HEK293 (cell line): ENCODE measurements at regions not wholly inside any gene's neighbourhood (a gene's known extent, or its start where the extent isn't known, plus 50 kb on each side); places are given as distances from the start of the nearest gene placed in this dataset.

Source experiments
- CTCF ChIA-PET: fragments of 350-600 bp; formaldehyde crosslinking; extraction: SDS; loops from one replicate; lab custom pipeline; 2021; ENCODE audit warnings: antibody characterized with exemption; lab: Yijun Ruan, JAX
- POLR2A ChIA-PET: fragments of 300-600 bp; formaldehyde crosslinking; extraction: SDS; loops from one replicate; lab custom pipeline; 2020; ENCODE audit warnings: antibody characterized with exemption, inconsistent platforms; lab: Yijun Ruan, JAX
- H3K27ac ChIP-seq: fragments of 200-500 bp; sonication (Bioruptor generic); 2 replicates; pipeline ENCODE4 v1.5.1; 2014; ENCODE audit warnings: low read depth, low read length, control low read depth, inconsistent platforms; ENCODE audit errors: extremely low read depth
- H3K36me3 ChIP-seq, 2 experiments: fragments of 200-500 bp in 1 of 2; sonication (Bioruptor generic) in 1 of 2; 1 replicate in 1 of 2; 2 replicates in 1 of 2; pipeline ENCODE4 v1.5.1; 2014 to 2017; ENCODE audit warnings: inconsistent platforms in 2 of 2, low read length in 2 of 2; ENCODE audit not compliant: control insufficient read depth in 2 of 2, insufficient read depth in 1 of 2
- H3K4me1 ChIP-seq: fragments of 200-500 bp; sonication (Bioruptor generic); 2 replicates; pipeline ENCODE4 v1.5.1; 2014; ENCODE audit warnings: mild to moderate bottlenecking, low read length, inconsistent platforms; ENCODE audit not compliant: control insufficient read depth, insufficient read depth
- H3K4me3 ChIP-seq: 2 replicates; pipeline ENCODE4 v1.5.1; 2011; ENCODE audit warnings: low read depth, mild to moderate bottlenecking, control low read depth, low read length, moderate library complexity
- H3K9me3 ChIP-seq: fragments of 200-500 bp; sonication (Bioruptor generic); 2 replicates; pipeline ENCODE4 v1.5.1; 2014; ENCODE audit warnings: low read depth, low read length, inconsistent platforms; ENCODE audit not compliant: control insufficient read depth, insufficient read depth
- KLF9 ChIP-seq: fragments of 450-650 bp; formaldehyde crosslinking; IDR thresholded peaks from 2 replicates; pipeline ENCODE4 v1.5.1; 2016; ENCODE audit warnings: missing biosample characterization, missing genetic modification characterization, low read depth
- MEIS1 ChIP-seq: sonication (generic); formaldehyde crosslinking; IDR thresholded peaks from 2 replicates; pipeline ENCODE4 v1.8.1; 2022; ENCODE audit warnings: missing genetic modification reagents, mild to moderate bottlenecking, borderline replicate concordance
- MYNN ChIP-seq: fragments of 450-650 bp; formaldehyde crosslinking; IDR thresholded peaks from 2 replicates; pipeline ENCODE4 v1.5.1; 2016; ENCODE audit warnings: missing biosample characterization, missing genetic modification characterization, borderline replicate concordance
- MZF1 ChIP-seq: fragments of 450-650 bp; formaldehyde crosslinking; IDR thresholded peaks from 2 replicates; pipeline ENCODE4 v1.5.1; 2017; ENCODE audit warnings: missing biosample characterization, missing genetic modification characterization, borderline replicate concordance
- SP2 ChIP-seq: fragments of 450-650 bp; formaldehyde crosslinking; IDR thresholded peaks from 2 replicates; pipeline ENCODE4 v1.5.1; 2016; ENCODE audit warnings: missing biosample characterization, missing genetic modification characterization
- ZBTB20 ChIP-seq: fragments of 450-650 bp; formaldehyde crosslinking; IDR thresholded peaks from 2 replicates; pipeline ENCODE4 v1.5.1; 2016; ENCODE audit warnings: missing biosample characterization, missing genetic modification characterization
- ZBTB21 ChIP-seq: fragments of 450-650 bp; formaldehyde crosslinking; IDR thresholded peaks from 2 replicates; pipeline ENCODE4 v1.5.1; 2017; ENCODE audit warnings: missing biosample characterization, missing genetic modification characterization
- ZBTB7A ChIP-seq: fragments of 450-650 bp; formaldehyde crosslinking; IDR thresholded peaks from 2 replicates; pipeline ENCODE4 v1.5.1; 2016; ENCODE audit warnings: low read depth, missing biosample characterization, missing genetic modification characterization
- ZNF112 ChIP-seq: fragments of 450-650 bp; formaldehyde crosslinking; IDR thresholded peaks from 2 replicates; pipeline ENCODE4 v1.5.0; 2017; ENCODE audit warnings: missing biosample characterization, missing genetic modification characterization
- ZNF157 ChIP-seq: fragments of 450-650 bp; formaldehyde crosslinking; IDR thresholded peaks from 2 replicates; pipeline ENCODE4 v1.5.1; 2016; ENCODE audit warnings: missing biosample characterization, missing genetic modification characterization
- ZNF174 ChIP-seq: fragments of 450-650 bp; formaldehyde crosslinking; IDR thresholded peaks from 2 replicates; pipeline ENCODE4 v1.5.0; 2017; ENCODE audit warnings: missing biosample characterization, mild to moderate bottlenecking, missing genetic modification characterization
- ZNF214 ChIP-seq: fragments of 450-650 bp; formaldehyde crosslinking; IDR thresholded peaks from 2 replicates; pipeline ENCODE4 v1.5.1; 2017; ENCODE audit warnings: missing biosample characterization, mild to moderate bottlenecking, missing genetic modification characterization, borderline replicate concordance
- ZNF248 ChIP-seq: fragments of 450-650 bp; formaldehyde crosslinking; IDR thresholded peaks from 2 replicates; pipeline ENCODE4 v1.5.1; 2017; ENCODE audit warnings: missing biosample characterization, missing genetic modification characterization
- ZNF335 ChIP-seq: fragments of 450-650 bp; formaldehyde crosslinking; conservative IDR thresholded peaks from 2 replicates; pipeline ENCODE4 v1.5.1; 2016; ENCODE audit warnings: missing biosample characterization, missing genetic modification characterization
- ZNF354C ChIP-seq: fragments of 450-650 bp; formaldehyde crosslinking; IDR thresholded peaks from 2 replicates; pipeline ENCODE4 v1.5.1; 2016; ENCODE audit warnings: missing biosample characterization, missing genetic modification characterization, low read depth, borderline replicate concordance
- ZNF366 ChIP-seq: fragments of 450-650 bp; formaldehyde crosslinking; conservative IDR thresholded peaks from 2 replicates; pipeline ENCODE4 v1.5.1; 2016; ENCODE audit warnings: missing biosample characterization, missing genetic modification characterization
- ZNF544 ChIP-seq: fragments of 450-650 bp; formaldehyde crosslinking; IDR thresholded peaks from 2 replicates; pipeline ENCODE4 v1.5.0; 2017; ENCODE audit warnings: missing biosample characterization, missing genetic modification characterization
- ZNF555 ChIP-seq: fragments of 450-650 bp; formaldehyde crosslinking; conservative IDR thresholded peaks from 2 replicates; pipeline ENCODE4 v1.5.1; 2017; ENCODE audit warnings: missing biosample characterization, mild to moderate bottlenecking, missing genetic modification characterization, inconsistent platforms
- ZNF560 ChIP-seq: fragments of 450-650 bp; formaldehyde crosslinking; IDR thresholded peaks from 2 replicates; pipeline ENCODE4 v1.5.1; 2017; ENCODE audit warnings: missing biosample characterization, missing genetic modification characterization, borderline replicate concordance
- ZNF585B ChIP-seq: fragments of 450-650 bp; formaldehyde crosslinking; IDR thresholded peaks from 2 replicates; pipeline ENCODE4 v1.5.1; 2016; ENCODE audit warnings: missing biosample characterization, missing genetic modification characterization
- ZNF600 ChIP-seq: fragments of 450-650 bp; formaldehyde crosslinking; IDR thresholded peaks from 2 replicates; pipeline ENCODE4 v1.5.1; 2016; ENCODE audit warnings: missing biosample characterization, missing genetic modification characterization
- ZNF692 ChIP-seq: fragments of 450-650 bp; formaldehyde crosslinking; IDR thresholded peaks from 2 replicates; pipeline ENCODE4 v1.5.1; 2016; ENCODE audit warnings: missing biosample characterization, missing genetic modification characterization
- ZNF701 ChIP-seq: fragments of 450-650 bp; formaldehyde crosslinking; IDR thresholded peaks from 2 replicates; pipeline ENCODE4 v1.5.1; 2016; ENCODE audit warnings: missing biosample characterization, missing genetic modification characterization
- ZNF707 ChIP-seq: fragments of 450-650 bp; formaldehyde crosslinking; IDR thresholded peaks from 2 replicates; pipeline ENCODE4 v1.5.1; 2016; ENCODE audit warnings: missing biosample characterization, missing genetic modification characterization
- ZNF76 ChIP-seq: fragments of 450-650 bp; formaldehyde crosslinking; IDR thresholded peaks from 2 replicates; pipeline ENCODE4; 2016; ENCODE audit warnings: low read depth, missing biosample characterization, missing genetic modification characterization, borderline replicate concordance
- ZNF768 ChIP-seq: fragments of 450-650 bp; formaldehyde crosslinking; IDR thresholded peaks from 2 replicates; pipeline ENCODE4 v1.5.1; 2018; ENCODE audit warnings: missing biosample characterization, mild to moderate bottlenecking, missing genetic modification characterization
- ZNF776 ChIP-seq: fragments of 450-650 bp; formaldehyde crosslinking; IDR thresholded peaks from 2 replicates; pipeline ENCODE4 v1.5.0; 2017; ENCODE audit warnings: missing biosample characterization, missing genetic modification characterization, borderline replicate concordance
- ZNF792 ChIP-seq: fragments of 450-650 bp; formaldehyde crosslinking; IDR thresholded peaks from 2 replicates; pipeline ENCODE4 v1.5.1; 2016; ENCODE audit warnings: missing biosample characterization, missing genetic modification characterization
- ZNF830 ChIP-seq: fragments of 450-650 bp; IDR thresholded peaks from 2 replicates; pipeline ENCODE4 v1.5.0; 2018; ENCODE audit warnings: missing biosample characterization, missing genetic modification characterization, low read depth, mild to moderate bottlenecking, moderate library complexity
- ZSCAN30 ChIP-seq: fragments of 450-650 bp; IDR thresholded peaks from 2 replicates; pipeline ENCODE4 v1.5.1; 2018; ENCODE audit warnings: missing biosample characterization, mild to moderate bottlenecking, missing genetic modification characterization, moderate library complexity
- TF ChIP-seq, protein P1 (sequence below): fragments of 450-650 bp; formaldehyde crosslinking; IDR thresholded peaks from 2 replicates; pipeline ENCODE4 v1.5.1; 2017; ENCODE audit warnings: missing biosample characterization, missing genetic modification characterization

DNA sequence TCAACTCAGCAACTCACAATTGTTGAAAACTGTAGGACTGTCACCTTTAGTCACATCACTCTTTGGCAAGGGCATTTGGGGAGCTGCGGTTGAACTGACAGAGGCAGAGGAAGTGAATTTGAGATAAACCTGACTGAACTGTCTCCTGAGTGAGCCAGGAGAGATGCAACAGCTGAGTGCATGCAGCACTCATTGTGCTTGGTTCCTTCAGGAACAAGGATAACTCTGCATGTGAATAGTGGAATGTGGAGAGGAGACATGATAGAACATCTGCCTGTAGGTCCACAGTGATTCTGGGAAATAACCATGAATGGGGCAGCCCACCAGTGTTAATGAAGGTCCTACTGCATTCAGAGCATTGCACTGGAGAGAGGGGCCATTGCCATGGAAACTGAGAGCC, 494.7 kb downstream of the STK39 start (continued):
- TF ChIP-seq ZNF776 (tag by site-specific recombination): no peak
- TF ChIP-seq, all 188 proteins: peak for 0

GRCh38 chr2:167750675-167751074, 496.7 kb downstream of the STK39 start:
- Histone ChIP-seq H3K4me3 (no peak overlapping the region), H3K27ac (no peak overlapping the region)
- POLR2A ChIA-PET: no interaction called here
- CTCF ChIA-PET: interaction anchor here (0.6 kb wide), 1 partner anchor 1208 kb away, joined by 4 read pairs; no protein-coding TSS in a partner anchor
- TF ChIP-seq ZNF600 (no peak), ZNF248 (no peak), ZNF214 (no peak), ZNF692 (tag by site-specific recombination) (no peak), ZNF585B (tag by site-specific recombination) (no peak), MZF1 (no peak), ZNF112 (tag by site-specific recombination) (no peak), ZNF354C (tag by site-specific recombination) (no peak)
- TF ChIP-seq, all 188 proteins: peak for 0
- Histone ChIP-seq H3K36me3 (no peaks in the 10 kb centered on the region), H3K4me1 (no peaks in the 10 kb centered on the region), H3K9me3 (no peaks in the 10 kb centered on the region)

DNA sequence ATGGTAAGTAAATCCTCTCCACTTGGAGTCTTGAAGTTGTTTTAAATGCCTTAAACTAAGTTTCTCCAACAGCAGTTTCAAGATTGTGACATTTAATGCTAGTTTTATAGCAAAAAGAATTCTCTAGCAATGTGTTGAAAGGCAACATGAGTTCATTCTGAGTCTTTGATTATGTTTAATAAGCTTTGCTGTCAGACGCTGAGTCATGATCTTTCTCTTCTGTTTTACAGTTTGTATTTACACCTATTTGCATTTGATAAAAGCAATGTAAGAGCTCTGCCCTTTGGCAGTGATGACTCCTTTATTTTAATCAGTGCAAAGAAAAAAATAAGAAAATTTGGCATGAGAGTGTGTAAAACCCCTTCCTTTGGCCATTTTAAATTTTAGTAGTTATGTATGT, 497.7 kb downstream of the STK39 start:
- Histone ChIP-seq H3K9me3 (no peaks in the 10 kb centered on the region), H3K27ac (no peak overlapping the region), H3K4me3 (no peak overlapping the region), H3K36me3 (no peaks in the 10 kb centered on the region), H3K4me1 (no peaks in the 10 kb centered on the region)
- ChIA-PET POLR2A (no interaction called here), CTCF (no interaction called here)
- no peak for TF ChIP-seq ZNF544 (tag by site-specific recombination)
- TF ChIP-seq KLF9: no peak
- TF ChIP-seq ZNF335 (tag by site-specific recombination): no peak
- no peak for TF ChIP-seq ZNF768
- TF ChIP-seq ZNF157 (tag by site-specific recombination): no peak
- no peak for TF ChIP-seq SP2

DNA sequence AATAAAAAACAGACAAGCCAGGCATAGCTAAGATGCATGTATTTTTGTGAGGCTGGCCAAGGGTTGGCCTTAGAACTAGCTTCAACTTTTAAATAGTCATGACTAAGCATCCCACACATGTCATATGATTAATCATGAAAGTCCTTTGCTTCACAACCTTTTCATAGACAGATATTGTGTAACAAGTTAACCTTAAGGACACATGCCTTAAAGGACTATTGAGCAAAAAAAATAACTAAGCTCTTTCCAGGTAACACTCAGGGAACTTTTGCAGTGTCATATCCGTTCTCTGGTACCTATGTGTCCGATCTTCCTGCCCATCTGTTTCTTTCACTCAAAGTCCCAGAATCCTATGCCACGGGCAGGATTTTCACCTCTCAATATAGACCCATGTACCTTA, 498.4 kb downstream of the STK39 start:
- POLR2A ChIA-PET: no interaction called here
- CTCF ChIA-PET: interaction anchor here (0.6 kb wide), 1 partner anchor 142 kb away, joined by 3 read pairs; no protein-coding TSS in a partner anchor

More for the DNA sequence above, 498.4 kb downstream of the STK39 start:
- TF ChIP-seq ZNF560 (tag by site-specific recombination) (no peak), ZNF701 (no peak), ZNF76 (tag by site-specific recombination) (no peak), MYNN (tag by site-specific recombination) (no peak), ZNF555 (no peak), ZSCAN30 (tag by site-specific recombination) (no peak), ZNF830 (tag by site-specific recombination) (no peak), ZNF174 (tag by site-specific recombination) (no peak), MEIS1 (CRISPR knock-in tag) (no peak), ZBTB21 (no peak), ZNF366 (tag by site-specific recombination) (no peak), ZNF792 (tag by site-specific recombination) (no peak), ZNF707 (no peak), ZBTB20 (tag by site-specific recombination) (no peak), ZBTB7A (tag by site-specific recombination) (no peak)
- TF ChIP-seq, protein P1, sequence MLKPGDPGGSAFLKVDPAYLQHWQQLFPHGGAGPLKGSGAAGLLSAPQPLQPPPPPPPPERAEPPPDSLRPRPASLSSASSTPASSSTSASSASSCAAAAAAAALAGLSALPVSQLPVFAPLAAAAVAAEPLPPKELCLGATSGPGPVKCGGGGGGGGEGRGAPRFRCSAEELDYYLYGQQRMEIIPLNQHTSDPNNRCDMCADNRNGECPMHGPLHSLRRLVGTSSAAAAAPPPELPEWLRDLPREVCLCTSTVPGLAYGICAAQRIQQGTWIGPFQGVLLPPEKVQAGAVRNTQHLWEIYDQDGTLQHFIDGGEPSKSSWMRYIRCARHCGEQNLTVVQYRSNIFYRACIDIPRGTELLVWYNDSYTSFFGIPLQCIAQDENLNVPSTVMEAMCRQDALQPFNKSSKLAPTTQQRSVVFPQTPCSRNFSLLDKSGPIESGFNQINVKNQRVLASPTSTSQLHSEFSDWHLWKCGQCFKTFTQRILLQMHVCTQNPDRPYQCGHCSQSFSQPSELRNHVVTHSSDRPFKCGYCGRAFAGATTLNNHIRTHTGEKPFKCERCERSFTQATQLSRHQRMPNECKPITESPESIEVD (tag by site-specific recombination): no peak
- Histone ChIP-seq H3K27ac (no peak overlapping the region), H3K36me3 (no peaks in the 10 kb centered on the region), H3K4me1 (no peaks in the 10 kb centered on the region), H3K9me3 (no peaks in the 10 kb centered on the region), H3K4me3 (no peak overlapping the region)
